H9 (cell line): ENCODE measurements at regions not wholly inside any gene's neighbourhood (a gene's known extent, or its start where the extent isn't known, plus 50 kb on each side); places are given as distances from the start of the nearest gene placed in this dataset.

Experiments used
- DNase-seq: peaks from one replicate; pipeline ENCODE4 v3.0.0-alpha.2; 2017
- H2AFZ ChIP-seq: one replicate; pipeline ENCODE4 v1.6.1; 2013; ENCODE audit warnings: mild to moderate bottlenecking, low read length, control low read depth, moderate library complexity
- H2AK5ac ChIP-seq: 2 replicates; pipeline ENCODE4 v1.6.1; 2013; ENCODE audit warnings: low read length, control low read depth, mixed read lengths; ENCODE audit not compliant: insufficient read length
- H2BK120ac ChIP-seq: one replicate; pipeline ENCODE4 v1.6.1; 2013; ENCODE audit warnings: low read depth, mild to moderate bottlenecking, low read length, control low read depth, inconsistent platforms; ENCODE audit not compliant: poor library complexity, severe bottlenecking
- H2BK12ac ChIP-seq: 2 replicates; pipeline ENCODE4 v1.6.1; 2013; ENCODE audit warnings: low read length, control low read depth, mixed read lengths, low read depth; ENCODE audit not compliant: insufficient read length
- H2BK15ac ChIP-seq: 2 replicates; pipeline ENCODE4 v1.6.1; 2013; ENCODE audit warnings: low read depth, low read length, control low read depth
- H2BK20ac ChIP-seq: one replicate; pipeline ENCODE4 v1.6.1; 2013; ENCODE audit warnings: low read depth, mild to moderate bottlenecking, low read length, control low read depth, inconsistent platforms; ENCODE audit not compliant: poor library complexity, severe bottlenecking
- H2BK5ac ChIP-seq: 2 replicates; pipeline ENCODE4 v1.6.1; 2013; ENCODE audit warnings: low read length, control low read depth, mixed read lengths; ENCODE audit not compliant: insufficient read length
- H3K14ac ChIP-seq: 2 replicates; pipeline ENCODE4 v1.6.1; 2013; ENCODE audit warnings: low read length, control low read depth; ENCODE audit not compliant: insufficient read depth
- H3K18ac ChIP-seq: 2 replicates; pipeline ENCODE4 v1.6.1; 2013; ENCODE audit warnings: low read depth, mild to moderate bottlenecking, mixed read lengths, low read length, control low read depth; ENCODE audit not compliant: insufficient read length
- H3K23ac ChIP-seq: 2 replicates; pipeline ENCODE4 v1.6.1; 2013; ENCODE audit warnings: low read length, control low read depth, mixed read lengths, low read depth; ENCODE audit not compliant: insufficient read length
- H3K23me2 ChIP-seq: 2 replicates; pipeline ENCODE4 v1.6.1; 2013; ENCODE audit warnings: low read depth, mild to moderate bottlenecking, mixed read lengths, low read length, control low read depth; ENCODE audit not compliant: insufficient read length, poor library complexity, severe bottlenecking
- H3K27ac ChIP-seq: 2 replicates; pipeline ENCODE4 v1.5.1; 2013; ENCODE audit warnings: low read length, control low read depth, mixed read lengths, low read depth; ENCODE audit not compliant: insufficient read length
- H3K27me3 ChIP-seq: 2 replicates; pipeline ENCODE4 v1.6.1; 2013; ENCODE audit warnings: low read length, control low read depth, inconsistent platforms; ENCODE audit not compliant: insufficient read depth
- H3K4ac ChIP-seq: 2 replicates; pipeline ENCODE4 v1.6.1; 2013; ENCODE audit warnings: low read depth, mild to moderate bottlenecking, control low read depth, inconsistent platforms, low read length, moderate library complexity
- H3K4me1 ChIP-seq: 2 replicates; pipeline ENCODE4 v1.6.1; 2013; ENCODE audit warnings: low read length, control low read depth, inconsistent platforms; ENCODE audit not compliant: insufficient read depth
- H3K4me2 ChIP-seq: 2 replicates; pipeline ENCODE4 v1.6.1; 2013; ENCODE audit warnings: low read length, control low read depth, mixed read lengths; ENCODE audit not compliant: insufficient read length, insufficient read depth
- H3K56ac ChIP-seq: 2 replicates; pipeline ENCODE4 v1.6.1; 2013; ENCODE audit warnings: low read depth, mild to moderate bottlenecking, mixed read lengths, low read length, control low read depth; ENCODE audit not compliant: insufficient read length
- H3K79me1 ChIP-seq: 2 replicates; pipeline ENCODE4 v1.6.1; 2013; ENCODE audit warnings: low read depth, mild to moderate bottlenecking, moderate library complexity, low read length, control low read depth, inconsistent platforms; ENCODE audit not compliant: insufficient read depth, poor library complexity, severe bottlenecking
- H3K79me2 ChIP-seq: 2 replicates; pipeline ENCODE4 v1.6.1; 2013; ENCODE audit warnings: low read length, control low read depth, inconsistent platforms; ENCODE audit not compliant: insufficient read depth
- H3K9ac ChIP-seq: 2 replicates; pipeline ENCODE4 v1.6.1; 2013; ENCODE audit warnings: low read length, control low read depth, mixed read lengths; ENCODE audit not compliant: insufficient read length; ENCODE audit errors: extremely low read depth
- H3K9me3 ChIP-seq: one replicate; pipeline ENCODE4 v1.6.1; 2013; ENCODE audit warnings: low read depth, low read length, inconsistent platforms; ENCODE audit not compliant: control insufficient read depth
- H3T11ph ChIP-seq: one replicate; pipeline ENCODE4 v1.6.1; 2013; ENCODE audit warnings: mild to moderate bottlenecking, low read length, control low read depth, inconsistent platforms
- H4K20me1 ChIP-seq: one replicate; pipeline ENCODE4 v1.6.1; 2013; ENCODE audit not compliant: control insufficient read depth, insufficient read length, insufficient read depth
- H4K5ac ChIP-seq: 2 replicates; pipeline ENCODE4 v1.6.1; 2013; ENCODE audit warnings: low read depth, mild to moderate bottlenecking, mixed read lengths, low read length, control low read depth; ENCODE audit not compliant: insufficient read length
- H4K8ac ChIP-seq: replicated peaks from 2 replicates; pipeline ENCODE4 v1.6.1; 2013; ENCODE audit warnings: low read length, control low read depth, mixed read lengths, low read depth; ENCODE audit not compliant: insufficient read length
- H4K91ac ChIP-seq: 2 replicates; pipeline ENCODE4 v1.6.1; 2013; ENCODE audit warnings: low read depth, mild to moderate bottlenecking, moderate library complexity, mixed read lengths, low read length, control low read depth; ENCODE audit not compliant: insufficient read length
- H3K27ac Mint-ChIP-seq, 3 experiments: 2 replicates in 2 of 3; 3 replicates in 1 of 3; pipeline ENCODE4 v1.8.0; 2020 to 2021; ENCODE audit warnings: mixed read lengths in 3 of 3, mild to moderate bottlenecking in 1 of 3, moderate library complexity in 1 of 3
- H3K27me3 Mint-ChIP-seq: 2 replicates; pipeline ENCODE4 v1.8.0; 2021; ENCODE audit warnings: low read depth, mild to moderate bottlenecking, moderate library complexity, mixed read lengths
- H3K36me3 Mint-ChIP-seq, 3 experiments: 2 replicates in 2 of 3; 3 replicates in 1 of 3; pipeline ENCODE4 v1.8.0; 2020 to 2021; ENCODE audit warnings: low read depth in 3 of 3, mixed read lengths in 3 of 3; ENCODE audit not compliant: insufficient read depth in 1 of 3
- H3K4me1 Mint-ChIP-seq, 2 experiments: 2 replicates each; pipeline ENCODE4 v1.8.0; 2020; ENCODE audit warnings: mixed read lengths in 2 of 2
- H3K4me3 Mint-ChIP-seq, 2 experiments: 2 replicates in 1 of 2; 3 replicates in 1 of 2; pipeline ENCODE4 v1.8.0; 2020 to 2021; ENCODE audit warnings: mild to moderate bottlenecking in 2 of 2, mixed read lengths in 2 of 2, moderate library complexity in 1 of 2
- H3K9me3 Mint-ChIP-seq, 2 experiments: 2 replicates in 1 of 2; 3 replicates in 1 of 2; pipeline ENCODE4 v1.8.0; 2020; ENCODE audit warnings: mild to moderate bottlenecking in 2 of 2, mixed read lengths in 2 of 2, moderate library complexity in 1 of 2
- WGBS: extraction: QIAGEN DNeasy Blood & Tissue Kit; methylation state at CpG from one replicate; pipeline ENCODE4 v1.1.7; 2013; ENCODE audit warnings: missing lambda C conversion rate, low lambda C conversion rate, mixed read lengths; ENCODE audit not compliant: insufficient read length; ENCODE audit errors: extremely low coverage; 5-methylcytosine and 5-hydroxymethylcytosine counted together
- TF ChIP-seq, protein P1 (sequence below): fragments of 200-600 bp; sonication (generic); conservative IDR thresholded peaks from 3 replicates; pipeline ENCODE4 v1.8.0; 2021; ENCODE audit warnings: antibody characterized with exemption, mild to moderate bottlenecking

- no peak overlapping the region for H3K18ac ChIP-seq
- H3K4ac ChIP-seq = no peak overlapping the region
- no peak overlapping the region for H2BK15ac ChIP-seq
- H2BK12ac ChIP-seq = no peak overlapping the region
- H3K27me3 Mint-ChIP-seq = no peaks in the 10 kb centered on the region; the same call in none of the 2 replicates
- no peak overlapping the region for H3K56ac ChIP-seq
- H3K4me2 ChIP-seq = no peak overlapping the region
- H3K36me3 Mint-ChIP-seq = peaks cover 0 to 7% (median 4%) of the 10 kb centered on the region in 3 experiments; a peak in 5 of 7 replicates
- no peak overlapping the region for H4K91ac ChIP-seq
- TF ChIP-seq, protein P1, sequence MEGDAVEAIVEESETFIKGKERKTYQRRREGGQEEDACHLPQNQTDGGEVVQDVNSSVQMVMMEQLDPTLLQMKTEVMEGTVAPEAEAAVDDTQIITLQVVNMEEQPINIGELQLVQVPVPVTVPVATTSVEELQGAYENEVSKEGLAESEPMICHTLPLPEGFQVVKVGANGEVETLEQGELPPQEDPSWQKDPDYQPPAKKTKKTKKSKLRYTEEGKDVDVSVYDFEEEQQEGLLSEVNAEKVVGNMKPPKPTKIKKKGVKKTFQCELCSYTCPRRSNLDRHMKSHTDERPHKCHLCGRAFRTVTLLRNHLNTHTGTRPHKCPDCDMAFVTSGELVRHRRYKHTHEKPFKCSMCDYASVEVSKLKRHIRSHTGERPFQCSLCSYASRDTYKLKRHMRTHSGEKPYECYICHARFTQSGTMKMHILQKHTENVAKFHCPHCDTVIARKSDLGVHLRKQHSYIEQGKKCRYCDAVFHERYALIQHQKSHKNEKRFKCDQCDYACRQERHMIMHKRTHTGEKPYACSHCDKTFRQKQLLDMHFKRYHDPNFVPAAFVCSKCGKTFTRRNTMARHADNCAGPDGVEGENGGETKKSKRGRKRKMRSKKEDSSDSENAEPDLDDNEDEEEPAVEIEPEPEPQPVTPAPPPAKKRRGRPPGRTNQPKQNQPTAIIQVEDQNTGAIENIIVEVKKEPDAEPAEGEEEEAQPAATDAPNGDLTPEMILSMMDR = no peak
- H3K9ac ChIP-seq = no peak overlapping the region
- no peak overlapping the region for H2AK5ac ChIP-seq
- H3K14ac ChIP-seq = no peak overlapping the region
- H4K8ac ChIP-seq = no peak overlapping the region
- no peaks in the 10 kb centered on the region for H3K23me2 ChIP-seq
- no peaks in the 10 kb centered on the region for H3K79me1 ChIP-seq
- no peak overlapping the region for H2AFZ ChIP-seq
- no peaks in the 10 kb centered on the region for H3K27me3 ChIP-seq
- peaks cover 9% of the 10 kb centered on the region in 2 experiments for H3K9me3 Mint-ChIP-seq
- no peaks in the 10 kb centered on the region for H3K9me3 ChIP-seq
- H3K4me1 ChIP-seq = peaks cover 2% of the 10 kb centered on the region; the same call in 1 of the 2 replicates
- no peak overlapping the region for H2BK20ac ChIP-seq
- H3K4me1 Mint-ChIP-seq = peaks cover 39 to 65% of the 10 kb centered on the region in 2 experiments
- H4K5ac ChIP-seq = no peak overlapping the region
- H3K79me2 ChIP-seq = no peaks in the 10 kb centered on the region
- H3T11ph ChIP-seq = no peak overlapping the region
- DNase-seq = peak; percentile 38
- no peaks in the 10 kb centered on the region for H4K20me1 ChIP-seq
- no CpG with 5 or more reads among the region's 6 CpGs for whole genome bisulfite sequencing
- 0 out of 7 replicates have a peak overlapping the region, but pooled peaks of 1 of the 3 experiments have one; percentile 26 for H3K27ac Mint-ChIP-seq
- H2BK120ac ChIP-seq = no peak overlapping the region
- no peak overlapping the region for H3K27ac ChIP-seq
- H3K4me3 Mint-ChIP-seq = no peak overlapping the region
- no peak overlapping the region for H3K23ac ChIP-seq
- no peak overlapping the region for H2BK5ac ChIP-seq
Observed at GRCh38 chr5:136563489-136563888, 198.1 kb upstream of the TRPC7 start.
